IgD-negative memory B cell (primary cell): ENCODE measurements at regions not wholly inside any gene's neighbourhood (a gene's known extent, or its start where the extent isn't known, plus 50 kb on each side); places are given as distances from the start of the nearest gene placed in this dataset.
"Not testable (repeated sequence)": the region's sequence is repeated elsewhere in the genome, so short reads cannot be mapped to it uniquely, and the experiment has no call there.

ENCODE experiments used
- H3K27ac Mint-ChIP-seq, 3 donors: one replicate each; pipeline ENCODE4 v1.8.0; 2020 to 2022; ENCODE audit warnings: mild to moderate bottlenecking in 3 of 3, mixed read lengths in 3 of 3, moderate library complexity in 1 of 3
- H3K27me3 Mint-ChIP-seq: one replicate; pipeline ENCODE4 v1.8.0; 2021; ENCODE audit warnings: mixed read lengths
- H3K36me3 Mint-ChIP-seq: one replicate; pipeline ENCODE4 v1.8.0; 2020; ENCODE audit warnings: mild to moderate bottlenecking, mixed read lengths
- H3K4me1 Mint-ChIP-seq, 3 donors: one replicate each; pipeline ENCODE4 v1.8.0; 2020 to 2022; ENCODE audit warnings: mixed read lengths in 3 of 3, mild to moderate bottlenecking in 1 of 3
- H3K4me3 Mint-ChIP-seq, 4 donors: one replicate each; pipeline ENCODE4 v1.8.0; 2020 to 2022; ENCODE audit warnings: mild to moderate bottlenecking in 4 of 4, mixed read lengths in 4 of 4, moderate library complexity in 3 of 4
- H3K9me3 Mint-ChIP-seq, 3 donors: one replicate each; pipeline ENCODE4 v1.8.0; 2020 to 2021; ENCODE audit warnings: mixed read lengths in 3 of 3, mild to moderate bottlenecking in 1 of 3

GRCh38 chr16:59959311-59959710, 1225.2 kb upstream of the GOT2 start:
- no peak overlapping the region for H3K4me3 Mint-ChIP-seq
- no peaks in the 10 kb centered on the region for H3K36me3 Mint-ChIP-seq
- H3K27ac Mint-ChIP-seq: no peak overlapping the region
- H3K9me3 Mint-ChIP-seq: peaks cover 3 to 13% (median 11%) of the 10 kb centered on the region in 3 donors
- no peaks in the 10 kb centered on the region for H3K4me1 Mint-ChIP-seq
- no peaks in the 10 kb centered on the region for H3K27me3 Mint-ChIP-seq

- H3K27ac Mint-ChIP-seq: no peak overlapping the region
- H3K36me3 Mint-ChIP-seq: no peaks in the 10 kb centered on the region
- H3K4me3 Mint-ChIP-seq: no peak overlapping the region
- peaks cover 0 to 16% (median 0%) of the 10 kb centered on the region in 3 donors for H3K9me3 Mint-ChIP-seq
- H3K27me3 Mint-ChIP-seq: no peaks in the 10 kb centered on the region
- H3K4me1 Mint-ChIP-seq: no peaks in the 10 kb centered on the region
Observed at GRCh38 chr16:59950431-59950830, 1216.3 kb upstream of the GOT2 start.

- not testable (repeated sequence) for H3K27ac Mint-ChIP-seq, H3K9me3 Mint-ChIP-seq, H3K27me3 Mint-ChIP-seq, H3K4me3 Mint-ChIP-seq, H3K36me3 Mint-ChIP-seq, H3K4me1 Mint-ChIP-seq
Observed at GRCh38 chr16:59944041-59944440, 1209.9 kb upstream of the GOT2 start.

GRCh38 chr16:59941594-59941993, 1207.5 kb upstream of the GOT2 start:
- H3K27ac Mint-ChIP-seq: no peak overlapping the region
- H3K4me3 Mint-ChIP-seq: no peak overlapping the region
- H3K4me1 Mint-ChIP-seq: no peaks in the 10 kb centered on the region
- H3K27me3 Mint-ChIP-seq: no peaks in the 10 kb centered on the region
- peaks cover 2 to 5% (median 2%) of the 10 kb centered on the region in 3 donors for H3K9me3 Mint-ChIP-seq
- H3K36me3 Mint-ChIP-seq: peaks cover 1% of the 10 kb centered on the region

- Mint-ChIP-seq H3K4me1 (no peaks in the 10 kb centered on the region), H3K27ac (no peak overlapping the region), H3K9me3 (peaks cover 1 to 14% (median 2%) of the 10 kb centered on the region in 3 donors), H3K4me3 (no peak overlapping the region), H3K36me3 (no peaks in the 10 kb centered on the region), H3K27me3 (no peaks in the 10 kb centered on the region)
Observed at GRCh38 chr16:59920054-59920453, 1185.9 kb upstream of the GOT2 start.

GRCh38 chr16:59913666-59914065, 1179.5 kb upstream of the GOT2 start:
- Mint-ChIP-seq H3K9me3 (peaks cover 3 to 18% (median 12%) of the 10 kb centered on the region in 3 donors), H3K36me3 (no peaks in the 10 kb centered on the region), H3K4me3 (no peak overlapping the region), H3K27me3 (no peaks in the 10 kb centered on the region), H3K4me1 (no peaks in the 10 kb centered on the region), H3K27ac (no peak overlapping the region)

GRCh38 chr16:59909262-59909661, 1175.1 kb upstream of the GOT2 start:
- Mint-ChIP-seq H3K9me3 (peaks cover 3 to 10% (median 9%) of the 10 kb centered on the region in 3 donors), H3K36me3 (no peaks in the 10 kb centered on the region)

GRCh38 chr16:59907611-59908010, 1173.5 kb upstream of the GOT2 start:
- Mint-ChIP-seq H3K36me3 (no peaks in the 10 kb centered on the region), H3K9me3 (peaks cover under 1 to 9% (median 7%) of the 10 kb centered on the region in 3 donors), H3K27me3 (no peaks in the 10 kb centered on the region), H3K4me1 (no peaks in the 10 kb centered on the region), H3K4me3 (no peak overlapping the region), H3K27ac (no peak overlapping the region)

More at GRCh38 chr16:59909262-59909661, 1175.1 kb upstream of the GOT2 start:
- no peaks in the 10 kb centered on the region for H3K27me3 Mint-ChIP-seq
- H3K4me1 Mint-ChIP-seq: no peaks in the 10 kb centered on the region
- no peak overlapping the region for H3K4me3 Mint-ChIP-seq
- H3K27ac Mint-ChIP-seq: no peak overlapping the region

- Mint-ChIP-seq H3K9me3 (peaks cover 0 to 6% (median 3%) of the 10 kb centered on the region in 3 donors), H3K27ac (no peak overlapping the region), H3K27me3 (no peaks in the 10 kb centered on the region), H3K36me3 (no peaks in the 10 kb centered on the region), H3K4me1 (no peaks in the 10 kb centered on the region), H3K4me3 (no peak overlapping the region)
Observed at GRCh38 chr16:59905606-59906005, 1171.5 kb upstream of the GOT2 start.

GRCh38 chr16:59905131-59905530, 1171.0 kb upstream of the GOT2 start:
- peaks cover 0 to 3% (median 0%) of the 10 kb centered on the region in 3 donors for H3K9me3 Mint-ChIP-seq

GRCh38 chr16:59899940-59900339, 1165.8 kb upstream of the GOT2 start:
- no peaks in the 10 kb centered on the region for H3K4me1 Mint-ChIP-seq
- no peaks in the 10 kb centered on the region for H3K36me3 Mint-ChIP-seq
- H3K9me3 Mint-ChIP-seq: peaks cover 0 to 3% (median 1%) of the 10 kb centered on the region in 3 donors
- H3K27me3 Mint-ChIP-seq: no peaks in the 10 kb centered on the region
- H3K27ac Mint-ChIP-seq: no peak overlapping the region
- H3K4me3 Mint-ChIP-seq: no peak overlapping the region

More at GRCh38 chr16:59905131-59905530, 1171.0 kb upstream of the GOT2 start:
- Mint-ChIP-seq H3K27ac (no peak overlapping the region), H3K4me1 (no peaks in the 10 kb centered on the region), H3K36me3 (no peaks in the 10 kb centered on the region), H3K27me3 (no peaks in the 10 kb centered on the region), H3K4me3 (no peak overlapping the region)

GRCh38 chr16:59892376-59892775, 1158.3 kb upstream of the GOT2 start:
- Mint-ChIP-seq H3K9me3 (peaks cover 7 to 24% (median 14%) of the 10 kb centered on the region in 3 donors), H3K27ac (no peak overlapping the region), H3K4me1 (no peaks in the 10 kb centered on the region), H3K36me3 (no peaks in the 10 kb centered on the region), H3K4me3 (no peak overlapping the region), H3K27me3 (no peaks in the 10 kb centered on the region)

- Mint-ChIP-seq H3K36me3 (no peaks in the 10 kb centered on the region), H3K4me3 (no peak overlapping the region), H3K9me3 (peaks cover 7 to 34% (median 17%) of the 10 kb centered on the region in 3 donors), H3K27ac (no peak overlapping the region), H3K27me3 (no peaks in the 10 kb centered on the region), H3K4me1 (no peaks in the 10 kb centered on the region)
Observed at GRCh38 chr16:59887856-59888255, 1153.7 kb upstream of the GOT2 start.

- Mint-ChIP-seq H3K9me3 (peaks cover 7 to 30% (median 14%) of the 10 kb centered on the region in 3 donors), H3K27me3 (no peaks in the 10 kb centered on the region), H3K4me1 (no peaks in the 10 kb centered on the region), H3K27ac (no peak overlapping the region), H3K36me3 (no peaks in the 10 kb centered on the region), H3K4me3 (no peak overlapping the region)
Observed at GRCh38 chr16:59886021-59886420, 1151.9 kb upstream of the GOT2 start.

GRCh38 chr16:59881376-59881775, 1147.3 kb upstream of the GOT2 start:
- peaks cover 0 to 6% (median 3%) of the 10 kb centered on the region in 3 donors for H3K9me3 Mint-ChIP-seq
- H3K27ac Mint-ChIP-seq: peak overlapping the region in 1 of 3 donors; percentile 39
- H3K36me3 Mint-ChIP-seq: no peaks in the 10 kb centered on the region
- H3K27me3 Mint-ChIP-seq: no peaks in the 10 kb centered on the region
- H3K4me1 Mint-ChIP-seq: no peaks in the 10 kb centered on the region
- H3K4me3 Mint-ChIP-seq: no peak overlapping the region

GRCh38 chr16:59880611-59881010, 1146.5 kb upstream of the GOT2 start:
- Mint-ChIP-seq H3K27me3 (no peaks in the 10 kb centered on the region), H3K4me1 (no peaks in the 10 kb centered on the region), H3K9me3 (peaks cover 0 to 6% (median 3%) of the 10 kb centered on the region in 3 donors), H3K4me3 (no peak overlapping the region), H3K36me3 (no peaks in the 10 kb centered on the region), H3K27ac (no peak overlapping the region)
